GM12878 (cell line): ENCODE measurements at regions not wholly inside any gene's neighbourhood (a gene's known extent, or its start where the extent isn't known, plus 50 kb on each side); places are given as distances from the start of the nearest gene placed in this dataset.

ENCODE experiments used
- ATAC-seq: fragments of 200-7000 bp; cut with Tn5 transposase; 3 replicates; pipeline ENCODE4 v1.9.1; 2020; ENCODE audit warnings: mild to moderate bottlenecking, moderate library complexity
- BruUV-seq: library from RNA; stranded (reverse); fragments of 400-500 nt; replicated peaks from 2 replicates; lab custom pipeline; 2021; lab: Mats Ljungman, UMichigan
- CTCF ChIA-PET: fragments of 300-600 bp; sonication (Branson Sonifier 250); formaldehyde crosslinking; extraction: SDS; loops from one replicate; lab custom pipeline; 2021; ENCODE audit warnings: inconsistent platforms; lab: Yijun Ruan, JAX
- POLR2A ChIA-PET: fragments of 350-600 bp; formaldehyde crosslinking; extraction: SDS; loops from one replicate; lab custom pipeline; 2021; ENCODE audit warnings: inconsistent platforms; lab: Charles Lee
- RAD21 ChIA-PET: fragments of 300-600 bp; sonication (Branson Sonifier 250); formaldehyde crosslinking; loops from one replicate; lab custom pipeline; 2023; ENCODE audit warnings: antibody characterized with exemption; ENCODE audit not compliant: unreplicated experiment; lab: Charles Lee
- SMC1A ChIA-PET: fragments of 300-600 bp; sonication (Branson Sonifier 250); formaldehyde crosslinking; loops from one replicate; lab custom pipeline; 2023; ENCODE audit not compliant: unreplicated experiment, uncharacterized antibody; lab: Charles Lee
- DNase-seq: peaks from one replicate; pipeline ENCODE4 v3.0.0-alpha.2; 2011; ENCODE audit warnings: low read depth, low spot score
- FAIRE-seq: peaks from 3 replicates; lab custom pipeline; 2011; peaks lifted over from hg19 to GRCh38; lab: Jason Lieb, UNC
- H2AFZ ChIP-seq: 2 replicates; pipeline ENCODE4 v1.6.0; 2011; ENCODE audit warnings: low read depth, low read length, control low read depth; ENCODE audit not compliant: control insufficient read depth
- H3K27ac ChIP-seq: 2 replicates; pipeline ENCODE4 v1.5.1; 2011; ENCODE audit warnings: control low read depth; ENCODE audit not compliant: control insufficient read depth, insufficient read depth
- H3K27me3 ChIP-seq, 2 experiments: replicated peaks in 1 of 2; 2 replicates each; pipeline versions ENCODE4 v1.6.0 to v1.6.1; 2011; ENCODE audit warnings: low read length in 1 of 2; ENCODE audit not compliant: control insufficient read depth in 2 of 2, insufficient read depth in 2 of 2
- H3K36me3 ChIP-seq, 2 experiments: 2 replicates each; pipeline ENCODE4 v1.5.1; 2011; ENCODE audit warnings: low read length in 1 of 2; ENCODE audit not compliant: control insufficient read depth in 2 of 2, insufficient read depth in 2 of 2
- H3K4me1 ChIP-seq: 2 replicates; pipeline ENCODE4 v1.6.1; 2011; ENCODE audit warnings: mild to moderate bottlenecking, low read length, moderate library complexity, mixed read lengths; ENCODE audit not compliant: control insufficient read depth, insufficient read depth
- H3K4me2 ChIP-seq: 2 replicates; pipeline ENCODE4 v1.6.0; 2011; ENCODE audit warnings: control low read depth; ENCODE audit not compliant: control insufficient read depth, insufficient read depth
- H3K4me3 ChIP-seq: fragments of 200-600 bp; sonication (generic); 2 replicates; pipeline ENCODE4 v1.5.1; 2016
- H3K79me2 ChIP-seq: 2 replicates; pipeline ENCODE4 v1.6.0; 2011; ENCODE audit warnings: low read length; ENCODE audit not compliant: control insufficient read depth, insufficient read depth
- H3K9ac ChIP-seq: 2 replicates; pipeline ENCODE4 v1.8.0; 2011; ENCODE audit warnings: low read length, control low read depth, mixed read lengths; ENCODE audit not compliant: control insufficient read depth, insufficient read depth
- H3K9me3 ChIP-seq: replicated peaks from 3 replicates; pipeline ENCODE4 v1.5.1; 2011; ENCODE audit warnings: mild to moderate bottlenecking, low read length; ENCODE audit not compliant: control insufficient read depth, insufficient read depth
- H4K20me1 ChIP-seq: 2 replicates; pipeline ENCODE4 v1.6.0; 2011; ENCODE audit not compliant: control insufficient read depth, insufficient read depth
- ATF7 ChIP-seq: fragments of 450-650 bp; IDR thresholded peaks from 2 replicates; pipeline ENCODE4 v1.6.1; 2016; ENCODE audit warnings: low read depth, mild to moderate bottlenecking
- BRCA1 ChIP-seq: IDR thresholded peaks from 2 replicates; pipeline ENCODE4 v1.6.1; 2011; ENCODE audit warnings: low read depth, low read length, improper control_type of control experiment
- CBX3 ChIP-seq: fragments of 200-600 bp; sonication (generic); IDR thresholded peaks from 2 replicates; pipeline ENCODE4 v1.6.1; 2016; ENCODE audit warnings: low read depth, borderline replicate concordance
- CHD4 ChIP-seq: fragments of 200-600 bp; sonication (generic); IDR thresholded peaks from 2 replicates; pipeline ENCODE4 v1.6.1; 2016; ENCODE audit warnings: mild to moderate bottlenecking
- MEF2A ChIP-seq: IDR thresholded peaks from 2 replicates; pipeline ENCODE4 v1.6.1; 2011; ENCODE audit warnings: low read depth, mild to moderate bottlenecking, low read length, moderate library complexity; ENCODE audit not compliant: insufficient read depth
- MTA3 ChIP-seq: IDR thresholded peaks from 2 replicates; pipeline ENCODE4 v1.6.1; 2012; ENCODE audit warnings: low read length, inconsistent platforms, borderline replicate concordance
- MXI1 ChIP-seq: fragments of 150-350 bp; IDR thresholded peaks from 2 replicates; pipeline ENCODE4 v1.6.1; 2011; ENCODE audit warnings: low read depth, mild to moderate bottlenecking, inconsistent platforms, low read length, improper control_type of control experiment
- NR2F1 ChIP-seq: fragments of 450-650 bp; conservative IDR thresholded peaks from 2 replicates; pipeline ENCODE4 v1.6.1; 2017; ENCODE audit warnings: mild to moderate bottlenecking
- PAX5 ChIP-seq: IDR thresholded peaks from 2 replicates; pipeline ENCODE4 v1.6.1; 2011; ENCODE audit warnings: low read depth, low read length, borderline replicate concordance
- POLR2A ChIP-seq: IDR thresholded peaks from 2 replicates; pipeline ENCODE4 v1.6.1; 2011; ENCODE audit warnings: low read depth, mild to moderate bottlenecking, low read length
- RBBP5 ChIP-seq: fragments of 200-600 bp; sonication (generic); conservative IDR thresholded peaks from 2 replicates; pipeline ENCODE4 v1.6.1; 2016
- RUNX3 ChIP-seq: IDR thresholded peaks from 2 replicates; pipeline ENCODE4 v1.6.1; 2012; ENCODE audit warnings: low read length, inconsistent platforms
- ZBED1 ChIP-seq: IDR thresholded peaks from 2 replicates; pipeline ENCODE4 v1.6.1; 2016; ENCODE audit warnings: borderline replicate concordance
- WGBS: methylation state at CpG from one replicate; pipeline ENCODE4 v1.1.6; 2016; ENCODE audit warnings: low lambda C conversion rate; ENCODE audit not compliant: insufficient replicate concordance, insufficient coverage; ENCODE audit errors: missing lambda C conversion rate; 5-methylcytosine and 5-hydroxymethylcytosine counted together
- in situ Hi-C: fragments of 300-500 bp; cut with MboI; formaldehyde crosslinking; loops from 9 replicates; pipeline ENCODE4 v1.14.3; 2018; ENCODE audit warnings: mixed read lengths
- intact Hi-C: fragments of 100-400 bp; cut with micrococcal nuclease; formaldehyde crosslinking; loops from one replicate; pipeline ENCODE4 v1.14.2; 2022; ENCODE audit not compliant: unreplicated experiment

GRCh38 chr12:71291746-71292145 is 133.9 kb upstream of the TSPAN8 start:
- no peaks in the 10 kb centered on the region for H3K79me2 ChIP-seq
- no peak overlapping the region for H3K4me2 ChIP-seq
- DNase-seq (no peak), ATAC-seq (no peak), FAIRE-seq (no peak)
- POLR2A ChIA-PET: no interaction called here
- no peaks in the 10 kb centered on the region for H3K27me3 ChIP-seq
- in situ Hi-C loops (no loop called here), intact Hi-C loops (no loop called here)
- no peak overlapping the region for H3K27ac ChIP-seq
- H2AFZ ChIP-seq: no peak overlapping the region
- TF ChIP-seq POLR2A (no peak), NR2F1 (no peak), CBX3 (no peak), PAX5 (no peak), RUNX3 (no peak), MEF2A (no peak)
- no peak overlapping the region for H3K4me3 ChIP-seq
- no peaks in the 10 kb centered on the region for H3K9me3 ChIP-seq
- H3K9ac ChIP-seq: no peak overlapping the region
- CTCF ChIA-PET: no interaction called here
- SMC1A ChIA-PET: no interaction called here
- BruUV-seq: no TSS peak
- RAD21 ChIA-PET: no interaction called here
- no peaks in the 10 kb centered on the region for H3K36me3 ChIP-seq
- no peaks in the 10 kb centered on the region for H3K4me1 ChIP-seq
- H4K20me1 ChIP-seq: no peaks in the 10 kb centered on the region
- WGBS: 88% methylated on average over 2 of the region's 2 CpGs

- Histone ChIP-seq H2AFZ (no peak overlapping the region), H3K9ac (no peak overlapping the region), H3K36me3 (no peaks in the 10 kb centered on the region), H3K79me2 (no peaks in the 10 kb centered on the region), H3K9me3 (no peaks in the 10 kb centered on the region), H3K4me2 (no peak overlapping the region), H3K27me3 (no peaks in the 10 kb centered on the region), H3K4me3 (no peak overlapping the region), H4K20me1 (no peaks in the 10 kb centered on the region), H3K27ac (no peak overlapping the region), H3K4me1 (no peaks in the 10 kb centered on the region)
- ATAC-seq (no peak), DNase-seq (no peak), FAIRE-seq (no peak)
- no peak for TF ChIP-seq CHD4
- TF ChIP-seq MTA3: no peak
- TF ChIP-seq MXI1: no peak
- TF ChIP-seq RBBP5: no peak
- no peak for TF ChIP-seq ATF7
- TF ChIP-seq ZBED1: no peak
- TF ChIP-seq BRCA1: no peak
- 36% methylated on average over 1 of the region's 1 CpG for WGBS
- intact Hi-C loops: no loop called here
- in situ Hi-C loops: no loop called here
- BruUV-seq: no TSS peak
- SMC1A ChIA-PET: no interaction called here
- CTCF ChIA-PET: no interaction called here
- POLR2A ChIA-PET: no interaction called here
- RAD21 ChIA-PET: no interaction called here
Measured at GRCh38 chr12:71283883-71284282, 126.1 kb upstream of the TSPAN8 start.
